HCT116 (cell line): ENCODE measurements at regions not wholly inside any gene's neighbourhood (a gene's known extent, or its start where the extent isn't known, plus 50 kb on each side); places are given as distances from the start of the nearest gene placed in this dataset.

Experiments used
- ATAC-seq: fragments of 200-7000 bp; cut with Tn5 transposase; 2 replicates; pipeline ENCODE4 v1.9.1; 2020; ENCODE audit warnings: mild to moderate bottlenecking, moderate library complexity
- BruUV-seq: library from RNA; stranded (reverse); fragments of 400-500 nt; replicated peaks from 2 replicates; lab custom pipeline; 2021; lab: Mats Ljungman, UMichigan
- CTCF ChIA-PET: fragments of 300-600 bp; sonication (Branson Sonifier 250); formaldehyde crosslinking; loops from one replicate; lab custom pipeline; 2021; ENCODE audit warnings: antibody characterized with exemption; lab: Charles Lee
- POLR2A ChIA-PET: fragments of 300-600, 350-600 bp; sonication (Branson Sonifier 250); formaldehyde crosslinking; loops from one replicate; lab custom pipeline; 2021; ENCODE audit warnings: antibody characterized with exemption; lab: Charles Lee
- RAD21 ChIA-PET, 2 experiments: fragments of 300-600 bp; sonication (Branson Sonifier 250); formaldehyde crosslinking; loops; one replicate each; lab custom pipeline; 2023; ENCODE audit warnings: low total read pairs in 2 of 2; ENCODE audit not compliant: uncharacterized antibody in 2 of 2, unreplicated experiment in 2 of 2, low non-redundant PET in 1 of 2; lab: Charles Lee
- DNase-seq: peaks from one replicate; pipeline ENCODE4 v3.0.0-alpha.2; 2010; ENCODE audit warnings: low read depth, low spot score
- H2AFZ ChIP-seq: fragments of 200-600 bp; shearing (Covaris generic), sonication (generic); 2 replicates; pipeline ENCODE4 v1.6.1; 2017; ENCODE audit warnings: low read depth, mixed run types, mixed read lengths, antibody characterized with exemption, low read length; ENCODE audit not compliant: poor library complexity, severe bottlenecking
- H3K27ac ChIP-seq: 2 replicates; pipeline ENCODE4 v1.5.1; 2012; ENCODE audit warnings: low read depth, low read length
- H3K27me3 ChIP-seq: fragments of 200-600 bp; sonication (generic); 2 replicates; pipeline ENCODE4 v1.6.1; 2016; ENCODE audit warnings: mixed run types, low read length, mixed read lengths; ENCODE audit not compliant: insufficient read depth
- H3K36me3 ChIP-seq, 2 experiments: fragments of 200-500 bp in 1 of 2; fragments of 200-600 bp in 1 of 2; sonication (Bioruptor generic) in 1 of 2; sonication (generic) in 1 of 2; 2 replicates each; pipeline versions ENCODE4 v1.5.1 to v1.6.1; 2014 to 2016; ENCODE audit warnings: low read length in 2 of 2, inconsistent platforms in 1 of 2, mixed read lengths in 1 of 2, mixed run types in 1 of 2; ENCODE audit not compliant: insufficient read depth in 2 of 2, control insufficient read depth in 1 of 2
- H3K4me1 ChIP-seq, 2 experiments: fragments of 200-600 bp in 1 of 2; sonication (generic) in 1 of 2; 2 replicates each; pipeline versions ENCODE4 v1.5.1 to v1.6.1; 2012 to 2017; ENCODE audit warnings: low read length in 2 of 2, inconsistent platforms in 1 of 2, mild to moderate bottlenecking in 1 of 2, mixed read lengths in 1 of 2, mixed run types in 1 of 2, moderate library complexity in 1 of 2; ENCODE audit not compliant: insufficient read depth in 2 of 2, control insufficient read depth in 1 of 2
- H3K4me2 ChIP-seq: fragments of 200-600 bp; sonication (generic); 2 replicates; pipeline ENCODE4 v1.6.1; 2017; ENCODE audit warnings: mixed run types, low read length, mixed read lengths
- H3K4me3 ChIP-seq, 2 experiments: fragments of 200-600 bp in 1 of 2; sonication (generic) in 1 of 2; replicated peaks in 1 of 2; 2 replicates each; pipeline ENCODE4 v1.5.1; 2011 to 2016; ENCODE audit warnings: low read length in 2 of 2, control low read depth in 1 of 2, low read depth in 1 of 2, mild to moderate bottlenecking in 1 of 2, mixed read lengths in 1 of 2, mixed run types in 1 of 2
- H3K79me2 ChIP-seq: fragments of 200-600 bp; sonication (generic); 2 replicates; pipeline ENCODE4 v1.6.1; 2017; ENCODE audit warnings: mild to moderate bottlenecking, mixed run types, low read length, moderate library complexity, mixed read lengths; ENCODE audit not compliant: insufficient read depth
- H3K9ac ChIP-seq: fragments of 200-600 bp; sonication (generic); 2 replicates; pipeline ENCODE4 v1.6.1; 2016; ENCODE audit warnings: low read length, mixed read lengths
- H3K9me2 ChIP-seq: fragments of 200-600 bp; sonication (generic), shearing (Covaris generic); 2 replicates; pipeline ENCODE4 v1.6.1; 2017; ENCODE audit warnings: mixed run types, mild to moderate bottlenecking, moderate library complexity; ENCODE audit not compliant: insufficient read depth
- H3K9me3 ChIP-seq, 2 experiments: fragments of 200-500 bp in 1 of 2; fragments of 200-600 bp in 1 of 2; sonication (Bioruptor generic) in 1 of 2; sonication (generic) in 1 of 2; 2 replicates each; pipeline ENCODE4 v1.6.1; 2014 to 2017; ENCODE audit warnings: low read length in 2 of 2, mixed read lengths in 2 of 2, inconsistent platforms in 1 of 2, low read depth in 1 of 2, mild to moderate bottlenecking in 1 of 2, mixed run types in 1 of 2, moderate library complexity in 1 of 2; ENCODE audit not compliant: control insufficient read depth in 1 of 2, insufficient read depth in 1 of 2
- H4K20me1 ChIP-seq: fragments of 200-600 bp; sonication (generic), shearing (Covaris generic); 2 replicates; pipeline ENCODE4 v1.6.1; 2017; ENCODE audit warnings: mixed run types, mild to moderate bottlenecking, moderate library complexity; ENCODE audit not compliant: insufficient read depth
- CBX3 ChIP-seq: IDR thresholded peaks from 2 replicates; pipeline ENCODE4 v1.6.1; 2012; ENCODE audit warnings: low read depth
- CEBPB ChIP-seq: IDR thresholded peaks from 2 replicates; pipeline ENCODE4 v1.6.1; 2012; ENCODE audit warnings: low read depth
- ELF1 ChIP-seq: IDR thresholded peaks from 2 replicates; pipeline ENCODE4 v1.6.1; 2012; ENCODE audit warnings: low read depth, borderline replicate concordance
- EZH2 ChIP-seq: fragments of 200-600 bp; sonication (generic); IDR thresholded peaks from 2 replicates; pipeline ENCODE4 v1.6.1; 2017; ENCODE audit warnings: antibody characterized with exemption, mixed run types
- EZH2phosphoT487 ChIP-seq: fragments of 200-600 bp; IDR thresholded peaks from 2 replicates; pipeline ENCODE4 v1.6.1; 2018; ENCODE audit warnings: antibody characterized with exemption, borderline replicate concordance
- FOSL1 ChIP-seq: IDR thresholded peaks from 2 replicates; pipeline ENCODE4 v1.6.1; 2012; ENCODE audit warnings: low read depth
- POLR2A ChIP-seq: IDR thresholded peaks from 2 replicates; pipeline ENCODE4 v1.7.0; 2011; ENCODE audit warnings: borderline replicate concordance; ENCODE audit not compliant: insufficient read depth, insufficient read length; ENCODE audit errors: extremely low read depth
- POLR2AphosphoS5 ChIP-seq: IDR thresholded peaks from 2 replicates; pipeline ENCODE4 v1.6.1; 2011; ENCODE audit warnings: mild to moderate bottlenecking, low read depth, low read length, moderate library complexity
- RAD21 ChIP-seq: IDR thresholded peaks from 2 replicates; pipeline ENCODE4 v1.6.1; 2012; ENCODE audit warnings: low read depth, mild to moderate bottlenecking
- SIN3A ChIP-seq: IDR thresholded peaks from 2 replicates; pipeline ENCODE4 v1.6.1; 2012; ENCODE audit warnings: low read depth
- SP1 ChIP-seq: IDR thresholded peaks from 2 replicates; pipeline ENCODE4 v1.6.1; 2012; ENCODE audit warnings: low read depth
- SRF ChIP-seq: IDR thresholded peaks from 2 replicates; pipeline ENCODE4 v1.6.1; 2012; ENCODE audit warnings: low read depth
- TCF7L2 ChIP-seq: IDR thresholded peaks from 2 replicates; pipeline ENCODE4 v1.7.0; 2011; ENCODE audit warnings: borderline replicate concordance, inconsistent platforms; ENCODE audit not compliant: insufficient read depth, insufficient read length; ENCODE audit errors: extremely low read depth
- YY1 ChIP-seq: IDR thresholded peaks from 2 replicates; pipeline ENCODE4 v1.6.1; 2011; ENCODE audit warnings: low read length, low read depth, moderate library complexity, mild to moderate bottlenecking; ENCODE audit not compliant: insufficient replicate concordance; ENCODE audit errors: extremely low read depth
- ZFX ChIP-seq: fragments of 450-650 bp; IDR thresholded peaks from 2 replicates; pipeline ENCODE4 v1.6.1; 2017
- intact Hi-C: fragments of 100-400 bp; cut with micrococcal nuclease; formaldehyde crosslinking; loops from 2 replicates; pipeline ENCODE4 v1.10.0; 2022
- TF ChIP-seq, protein P1 (sequence below): IDR thresholded peaks from 2 replicates; pipeline ENCODE4 v1.6.1; 2012; ENCODE audit warnings: low read depth

DNA sequence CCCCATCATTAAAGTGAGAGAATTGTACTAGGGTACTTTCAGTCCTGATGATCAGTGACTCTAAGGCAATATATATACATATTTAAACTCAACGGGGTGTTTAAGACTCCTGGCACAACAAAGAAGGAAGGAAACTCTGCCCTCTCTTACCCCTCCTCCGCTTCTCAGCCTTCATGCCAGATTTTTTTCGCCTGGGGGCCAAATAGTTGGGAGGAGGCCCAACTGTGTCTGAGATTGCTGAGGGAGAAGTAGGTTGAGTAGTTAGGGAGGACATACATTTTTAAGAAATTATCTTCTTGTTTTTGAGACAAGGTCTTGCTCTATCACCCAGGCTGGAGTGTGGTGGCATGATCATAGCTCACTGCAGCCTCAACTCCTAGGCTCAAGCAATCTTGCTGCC lies 127.7 kb upstream of the SHB start:
- no peaks in the 10 kb centered on the region for H3K79me2 ChIP-seq
- TF ChIP-seq EZH2phosphoT487: no peak
- no peak for TF ChIP-seq FOSL1
- TF ChIP-seq SRF: no peak
- POLR2A ChIA-PET: no interaction called here
- no peak overlapping the region for H3K9ac ChIP-seq
- H3K4me1 ChIP-seq: no peaks in the 10 kb centered on the region
- H3K9me3 ChIP-seq: no peaks in the 10 kb centered on the region
- RAD21 ChIA-PET: no interaction called here
- H3K27ac ChIP-seq: no peak overlapping the region
- no peak overlapping the region for H2AFZ ChIP-seq
- CTCF ChIA-PET: no interaction called here
- no peaks in the 10 kb centered on the region for H3K9me2 ChIP-seq
- BruUV-seq: no TSS peak
- ATAC-seq (no peak), DNase-seq (no peak)
- no peak overlapping the region for H3K4me2 ChIP-seq
- H4K20me1 ChIP-seq: no peaks in the 10 kb centered on the region
- intact Hi-C loops: no loop called here
- no peaks in the 10 kb centered on the region for H3K36me3 ChIP-seq
- H3K4me3 ChIP-seq: no peak overlapping the region
- H3K27me3 ChIP-seq: no peaks in the 10 kb centered on the region

DNA sequence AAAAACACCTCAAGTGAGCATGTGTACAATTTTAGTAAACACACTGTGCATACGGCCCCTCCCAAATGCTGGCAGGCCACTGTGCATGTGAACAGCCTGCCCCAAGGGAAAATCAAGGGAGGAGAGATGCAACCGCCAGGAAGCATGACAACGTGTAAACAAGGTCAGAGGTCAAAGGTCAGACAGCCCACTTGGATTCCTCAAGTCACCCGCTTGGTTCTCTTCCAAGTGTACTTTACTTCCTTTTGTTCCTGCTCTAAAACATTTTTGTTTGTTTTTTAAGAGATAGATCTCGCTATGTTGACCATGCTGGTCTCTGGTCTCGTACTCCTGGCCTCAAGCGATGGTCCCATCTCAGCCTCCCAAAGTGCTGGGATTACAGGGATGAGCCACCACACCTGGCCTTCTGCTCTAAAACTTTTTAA lies 126.7 kb upstream of the SHB start:
- Histone ChIP-seq H3K36me3 (no peaks in the 10 kb centered on the region), H3K4me2 (no peak overlapping the region), H3K27ac (no peak overlapping the region), H4K20me1 (no peaks in the 10 kb centered on the region)
- POLR2A ChIA-PET: no interaction called here
- CTCF ChIA-PET: no interaction called here
- intact Hi-C loops: no loop called here
- no TSS peak for BruUV-seq
- no peak for DNase-seq
- no peak for TF ChIP-seq SP1
- TF ChIP-seq YY1: no peak
- TF ChIP-seq EZH2: no peak
- no peak for TF ChIP-seq CEBPB
- TF ChIP-seq ZFX: no peak
- TF ChIP-seq, protein P1, sequence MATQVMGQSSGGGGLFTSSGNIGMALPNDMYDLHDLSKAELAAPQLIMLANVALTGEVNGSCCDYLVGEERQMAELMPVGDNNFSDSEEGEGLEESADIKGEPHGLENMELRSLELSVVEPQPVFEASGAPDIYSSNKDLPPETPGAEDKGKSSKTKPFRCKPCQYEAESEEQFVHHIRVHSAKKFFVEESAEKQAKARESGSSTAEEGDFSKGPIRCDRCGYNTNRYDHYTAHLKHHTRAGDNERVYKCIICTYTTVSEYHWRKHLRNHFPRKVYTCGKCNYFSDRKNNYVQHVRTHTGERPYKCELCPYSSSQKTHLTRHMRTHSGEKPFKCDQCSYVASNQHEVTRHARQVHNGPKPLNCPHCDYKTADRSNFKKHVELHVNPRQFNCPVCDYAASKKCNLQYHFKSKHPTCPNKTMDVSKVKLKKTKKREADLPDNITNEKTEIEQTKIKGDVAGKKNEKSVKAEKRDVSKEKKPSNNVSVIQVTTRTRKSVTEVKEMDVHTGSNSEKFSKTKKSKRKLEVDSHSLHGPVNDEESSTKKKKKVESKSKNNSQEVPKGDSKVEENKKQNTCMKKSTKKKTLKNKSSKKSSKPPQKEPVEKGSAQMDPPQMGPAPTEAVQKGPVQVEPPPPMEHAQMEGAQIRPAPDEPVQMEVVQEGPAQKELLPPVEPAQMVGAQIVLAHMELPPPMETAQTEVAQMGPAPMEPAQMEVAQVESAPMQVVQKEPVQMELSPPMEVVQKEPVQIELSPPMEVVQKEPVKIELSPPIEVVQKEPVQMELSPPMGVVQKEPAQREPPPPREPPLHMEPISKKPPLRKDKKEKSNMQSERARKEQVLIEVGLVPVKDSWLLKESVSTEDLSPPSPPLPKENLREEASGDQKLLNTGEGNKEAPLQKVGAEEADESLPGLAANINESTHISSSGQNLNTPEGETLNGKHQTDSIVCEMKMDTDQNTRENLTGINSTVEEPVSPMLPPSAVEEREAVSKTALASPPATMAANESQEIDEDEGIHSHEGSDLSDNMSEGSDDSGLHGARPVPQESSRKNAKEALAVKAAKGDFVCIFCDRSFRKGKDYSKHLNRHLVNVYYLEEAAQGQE: no peak
- no peak for TF ChIP-seq POLR2A
- TF ChIP-seq SIN3A: no peak
- no peak for TF ChIP-seq SRF
- TF ChIP-seq CBX3: no peak
- no peak for TF ChIP-seq RAD21
- no peak for TF ChIP-seq TCF7L2
- TF ChIP-seq POLR2AphosphoS5: no peak
- no peak for TF ChIP-seq ELF1
- TF ChIP-seq, all 23 proteins: peak for 0
- no peak for ATAC-seq
- no peak overlapping the region for H3K4me3 ChIP-seq
- H2AFZ ChIP-seq: no peak overlapping the region
- RAD21 ChIA-PET: no interaction called here
- no peaks in the 10 kb centered on the region for H3K9me3 ChIP-seq
- no peaks in the 10 kb centered on the region for H3K9me2 ChIP-seq
- H3K27me3 ChIP-seq: no peaks in the 10 kb centered on the region
- H3K9ac ChIP-seq: no peak overlapping the region
- H3K79me2 ChIP-seq: no peaks in the 10 kb centered on the region
- no peaks in the 10 kb centered on the region for H3K4me1 ChIP-seq
